ENCODE measurements at regions not wholly inside any gene's neighbourhood (a gene's known extent, or its start where the extent isn't known, plus 50 kb on each side); places are given as distances from the start of the nearest gene placed in this dataset.

GRCh38 chr14:25122843-25123242 is 72.9 kb upstream of the STXBP6 start:
- H3K9me3 Mint-ChIP-seq = no peaks in the 10 kb centered on the region
- peaks cover 13% of the 10 kb centered on the region for H3K27me3 Mint-ChIP-seq
- no peak for DNase-seq
- POLR2A ChIA-PET = no interaction called here
- Histone ChIP-seq H3K4me3 (ENCODE audit: low read length) (no peak overlapping the region), H3K27me3 (ENCODE audit: control insufficient read depth in 1 of 2, insufficient read depth in 2 of 2, low read length in 2 of 2) (peaks cover 0 to 5% of the 10 kb centered on the region in 2 experiments), H3K27ac (ENCODE audit: low read depth in 1 of 2, low read length in 2 of 2) (no peak overlapping the region), H3K4me1 (ENCODE audit: insufficient read depth, low read length) (no peaks in the 10 kb centered on the region), H3K36me3 (ENCODE audit: insufficient read depth, low read length) (no peaks in the 10 kb centered on the region), H3K9me3 (ENCODE audit: control insufficient read depth in 1 of 2, insufficient read depth in 1 of 2, low read length in 2 of 2) (no peaks in the 10 kb centered on the region)
- H3K4me3 Mint-ChIP-seq = no peak overlapping the region
- no peaks in the 10 kb centered on the region for H3K36me3 Mint-ChIP-seq (ENCODE audit: low read depth)
- intact Hi-C loops (cut with DNase I, micrococcal nuclease) = no loop called here
- TF ChIP-seq CTCF (IDR thresholded peaks at IDR 0.05) = no peak
- no peak overlapping the region for H3K27ac Mint-ChIP-seq
- no peaks in the 10 kb centered on the region for H3K4me1 Mint-ChIP-seq (ENCODE audit: low read depth)
- ATAC-seq (ENCODE audit: poor library complexity) = no peak
- CTCF ChIA-PET = no interaction called here

DNA sequence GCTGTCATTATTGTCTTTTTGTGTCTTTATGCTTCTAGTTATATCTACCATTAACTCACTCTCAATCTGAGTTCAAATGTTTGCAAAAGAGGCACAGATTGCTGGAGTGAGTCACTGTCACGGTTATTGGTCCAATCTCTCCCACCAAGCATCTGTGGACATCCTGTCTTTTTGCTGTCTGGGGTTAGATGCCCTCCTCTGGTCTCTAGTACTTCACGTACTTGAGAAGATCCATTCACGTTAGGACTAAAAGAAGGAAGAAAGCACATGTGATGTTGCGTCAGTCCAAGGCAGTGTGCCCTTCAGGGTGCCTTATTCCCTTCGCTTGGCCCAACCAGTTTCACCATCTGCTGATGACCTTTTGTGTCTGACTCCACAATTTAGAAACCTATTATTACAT is 72.3 kb upstream of the STXBP6 start:
- no peaks in the 10 kb centered on the region for H3K9me3 Mint-ChIP-seq
- H3K27me3 ChIP-seq (ENCODE audit: control insufficient read depth in 1 of 2, insufficient read depth in 2 of 2, low read length in 2 of 2) = peaks cover 0 to 5% of the 10 kb centered on the region in 2 experiments
- POLR2A ChIA-PET = no interaction called here
- H3K4me1 ChIP-seq (ENCODE audit: insufficient read depth, low read length) = no peaks in the 10 kb centered on the region
- no peak overlapping the region for H3K4me3 Mint-ChIP-seq
- no peaks in the 10 kb centered on the region for H3K36me3 ChIP-seq (ENCODE audit: insufficient read depth, low read length)
- H3K27ac ChIP-seq (ENCODE audit: low read depth in 1 of 2, low read length in 2 of 2) = no peak overlapping the region
- CTCF ChIA-PET = no interaction called here
- H3K9me3 ChIP-seq (ENCODE audit: control insufficient read depth in 1 of 2, insufficient read depth in 1 of 2, low read length in 2 of 2) = no peaks in the 10 kb centered on the region
- H3K36me3 Mint-ChIP-seq (ENCODE audit: low read depth) = no peaks in the 10 kb centered on the region
- no peak for ATAC-seq (ENCODE audit: poor library complexity)
- no peak overlapping the region for H3K4me3 ChIP-seq (ENCODE audit: low read length)
- DNase-seq = no peak
- H3K4me1 Mint-ChIP-seq (ENCODE audit: low read depth) = no peaks in the 10 kb centered on the region
- intact Hi-C loops (cut with DNase I, micrococcal nuclease) = no loop called here
- no peak overlapping the region for H3K27ac Mint-ChIP-seq
- no peak for TF ChIP-seq CTCF (IDR thresholded peaks at IDR 0.05)
- H3K27me3 Mint-ChIP-seq = peaks cover 12% of the 10 kb centered on the region

GRCh38 chr14:25121337-25122129 is 71.6 kb upstream of the STXBP6 start:
- Histone ChIP-seq H3K4me1 (ENCODE audit: insufficient read depth, low read length) (no peaks in the 10 kb centered on the region), H3K36me3 (ENCODE audit: insufficient read depth, low read length) (no peaks in the 10 kb centered on the region), H3K27ac (ENCODE audit: low read depth in 1 of 2, low read length in 2 of 2) (no peak overlapping the region), H3K27me3 (ENCODE audit: control insufficient read depth in 1 of 2, insufficient read depth in 2 of 2, low read length in 2 of 2) (peaks cover 0 to 5% of the 10 kb centered on the region in 2 experiments), H3K9me3 (ENCODE audit: control insufficient read depth in 1 of 2, insufficient read depth in 1 of 2, low read length in 2 of 2) (no peaks in the 10 kb centered on the region), H3K4me3 (ENCODE audit: low read length) (no peak overlapping the region)
- peaks cover 7% of the 10 kb centered on the region for H3K27me3 Mint-ChIP-seq
- H3K27ac Mint-ChIP-seq = no peak overlapping the region
- H3K4me3 Mint-ChIP-seq = no peak overlapping the region
- CTCF ChIA-PET = no interaction called here
- POLR2A ChIA-PET = no interaction called here
- TF ChIP-seq CTCF (IDR thresholded peaks at IDR 0.05) = no peak
- H3K36me3 Mint-ChIP-seq (ENCODE audit: low read depth) = no peaks in the 10 kb centered on the region
- DNase-seq = no peak
- intact Hi-C loops (cut with DNase I, micrococcal nuclease) = no loop called here
- no peak for ATAC-seq (ENCODE audit: poor library complexity)
- no peaks in the 10 kb centered on the region for H3K9me3 Mint-ChIP-seq
- H3K4me1 Mint-ChIP-seq (ENCODE audit: low read depth) = no peaks in the 10 kb centered on the region

Measured in CD4-positive, alpha-beta T cell (primary cell).